ENCODE measurements at regions not wholly inside any gene's neighbourhood (a gene's known extent, or its start where the extent isn't known, plus 50 kb on each side); places are given as distances from the start of the nearest gene placed in this dataset.

GRCh38 chr14:38605193-38606114, 349.6 kb upstream of the CLEC14A start:
- no peak overlapping the region for H4K5ac ChIP-seq (ENCODE audit: insufficient read length, low read depth, low read length)
- H2BK5ac ChIP-seq (ENCODE audit: low read depth, low read length): no peak overlapping the region
- H3K9ac ChIP-seq (replicated peaks in 1 of 4; ENCODE audit: extremely low read depth in 1 of 4, low read depth in 3 of 4, low read length in 3 of 4): no peak overlapping the region
- no peak overlapping the region for H3K4me2 ChIP-seq (ENCODE audit: insufficient read depth in 1 of 2, low read depth in 2 of 2, low read length in 2 of 2)
- H4K91ac ChIP-seq (replicated peaks; ENCODE audit: insufficient read length, low read length): no peak overlapping the region
- no peak overlapping the region for H2AK5ac ChIP-seq (ENCODE audit: low read depth, low read length)
- no peak overlapping the region for H3K18ac ChIP-seq (ENCODE audit: extremely low read depth, low read length)
- H2BK12ac ChIP-seq (ENCODE audit: low read depth, low read length): no peak overlapping the region
- no peak overlapping the region for H3K56ac ChIP-seq (replicated peaks; ENCODE audit: insufficient read length, low read depth, low read length)
- no peaks in the 10 kb centered on the region for H3K9me3 ChIP-seq (ENCODE audit: insufficient read depth in 2 of 2, low read depth in 1 of 2, low read length in 1 of 2)
- ChIA-PET CTCF (ENCODE audit: partially characterized antibody) (interaction anchor here (0.7 to 3.1 kb wide), 19 partner anchors 9 to 716 kb away, joined by 3 to 15 read pairs (median 4); partner anchors contain the start of gene SSTR1), POLR2A (ENCODE audit: partially characterized antibody) (interaction anchor here (0.9 kb wide), 1 partner anchor 400 kb away, joined by 3 read pairs; no protein-coding TSS in a partner anchor)
- H3K79me2 ChIP-seq (ENCODE audit: control insufficient read depth in 1 of 2, insufficient read depth in 2 of 2, low read length in 2 of 2): no peaks in the 10 kb centered on the region
- H2AFZ ChIP-seq (ENCODE audit: low read length): no peak overlapping the region
- H2BK120ac ChIP-seq (replicated peaks; ENCODE audit: low read depth, low read length): no peak overlapping the region
- H3K23me2 ChIP-seq (ENCODE audit: low read depth, low read length): no peaks in the 10 kb centered on the region
- no peak overlapping the region for H3K27ac ChIP-seq (ENCODE audit: low read depth, low read length)
- H3K4me3 ChIP-seq (ENCODE audit: extremely low read depth in 1 of 4, insufficient read depth in 2 of 4, low read depth in 3 of 4, low read length in 4 of 4): no peak overlapping the region
- no peaks in the 10 kb centered on the region for H3K79me1 ChIP-seq (ENCODE audit: low read depth, low read length)
- no peaks in the 10 kb centered on the region for H3K36me3 ChIP-seq (ENCODE audit: control insufficient read depth in 2 of 4, insufficient read depth in 4 of 4, low read length in 3 of 4)
- no peak overlapping the region for H3K23ac ChIP-seq (ENCODE audit: insufficient read length)
- H3K14ac ChIP-seq (ENCODE audit: insufficient read length): no peak overlapping the region
- DNase-seq (ENCODE audit: low read depth in 1 of 2, low spot score in 2 of 2): no peak
- no peaks in the 10 kb centered on the region; a peak in 2 of 7 replicates for H3K27me3 ChIP-seq (replicated peaks in 1 of 4; ENCODE audit: control insufficient read depth in 3 of 4, extremely low read depth in 1 of 4, insufficient read depth in 3 of 4, low read length in 3 of 4)
- H2BK20ac ChIP-seq (ENCODE audit: low read length): no peak overlapping the region
- H2BK15ac ChIP-seq (ENCODE audit: low read length): no peak overlapping the region
- no peak overlapping the region for H3K4ac ChIP-seq (replicated peaks; ENCODE audit: insufficient read length, low read depth, low read length)
- no peak for FAIRE-seq
- WGBS, 2 experiments (ENCODE audit: extremely low coverage in 1 of 2, insufficient coverage in 1 of 2, insufficient read length in 1 of 2, insufficient replicate concordance in 2 of 2, low coverage in 1 of 2, low lambda C conversion rate in 2 of 2, missing lambda C conversion rate in 1 of 2): 87% methylated on average over 3 of the region's 3 CpGs; no CpG with 5 or more reads in 1 of the 2 experiments
- H4K20me1 ChIP-seq (replicated peaks in 1 of 2; ENCODE audit: control insufficient read depth in 1 of 2, insufficient read depth in 2 of 2, low read length in 2 of 2): no peaks in the 10 kb centered on the region
- no peaks in the 10 kb centered on the region for H3K4me1 ChIP-seq (replicated peaks in 1 of 4; ENCODE audit: control insufficient read depth in 3 of 4, insufficient read depth in 4 of 4, low read length in 3 of 4)
- no peak overlapping the region for H4K8ac ChIP-seq (ENCODE audit: extremely low read depth, insufficient read depth, low read length)
- TF ChIP-seq USF2 (IDR thresholded peaks at IDR 0.05; ENCODE audit: low read length): no peak
- no peak for TF ChIP-seq CTBP2 (IDR thresholded peaks at IDR 0.05; ENCODE audit: borderline replicate concordance, insufficient read depth, insufficient read length, low read length)
- peak; percentile 56 to 57 for TF ChIP-seq RAD21 (IDR thresholded peaks at IDR 0.05 in 1 of 2, conservative IDR thresholded peaks at IDR 0.05 in 1 of 2; ENCODE audit: low read depth in 2 of 2, low read length in 2 of 2)
- no peak for TF ChIP-seq RFX5 (IDR thresholded peaks at IDR 0.05; ENCODE audit: borderline replicate concordance, low read depth, low read length)
- TF ChIP-seq, protein P1, sequence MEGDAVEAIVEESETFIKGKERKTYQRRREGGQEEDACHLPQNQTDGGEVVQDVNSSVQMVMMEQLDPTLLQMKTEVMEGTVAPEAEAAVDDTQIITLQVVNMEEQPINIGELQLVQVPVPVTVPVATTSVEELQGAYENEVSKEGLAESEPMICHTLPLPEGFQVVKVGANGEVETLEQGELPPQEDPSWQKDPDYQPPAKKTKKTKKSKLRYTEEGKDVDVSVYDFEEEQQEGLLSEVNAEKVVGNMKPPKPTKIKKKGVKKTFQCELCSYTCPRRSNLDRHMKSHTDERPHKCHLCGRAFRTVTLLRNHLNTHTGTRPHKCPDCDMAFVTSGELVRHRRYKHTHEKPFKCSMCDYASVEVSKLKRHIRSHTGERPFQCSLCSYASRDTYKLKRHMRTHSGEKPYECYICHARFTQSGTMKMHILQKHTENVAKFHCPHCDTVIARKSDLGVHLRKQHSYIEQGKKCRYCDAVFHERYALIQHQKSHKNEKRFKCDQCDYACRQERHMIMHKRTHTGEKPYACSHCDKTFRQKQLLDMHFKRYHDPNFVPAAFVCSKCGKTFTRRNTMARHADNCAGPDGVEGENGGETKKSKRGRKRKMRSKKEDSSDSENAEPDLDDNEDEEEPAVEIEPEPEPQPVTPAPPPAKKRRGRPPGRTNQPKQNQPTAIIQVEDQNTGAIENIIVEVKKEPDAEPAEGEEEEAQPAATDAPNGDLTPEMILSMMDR (IDR thresholded peaks at IDR 0.05; ENCODE audit: control extremely low read depth in 1 of 3, insufficient read depth in 1 of 3, low read depth in 1 of 3, low read length in 3 of 3): peak in 2 of 3 experiments; percentile 25 to 33; a peak in 2 of 4 replicates

Measured in H1 (cell line).